Vagina (tissue), 2 donors: ENCODE measurements at regions not wholly inside any gene's neighbourhood (a gene's known extent, or its start where the extent isn't known, plus 50 kb on each side); places are given as distances from the start of the nearest gene placed in this dataset.

Experiments used
- CTCF ChIP-seq, 3 experiments: fragments of 450-650 bp in 2 of 3; fragments of 200-600 bp in 1 of 3; sonication (generic) in 1 of 3; IDR thresholded peaks; one replicate each; pipeline ENCODE4 v1.5.1; 2017 to 2019; ENCODE audit warnings: antibody characterized with exemption in 3 of 3, mild to moderate bottlenecking in 2 of 3, moderate library complexity in 2 of 3
- POLR2AphosphoS5 ChIP-seq, 2 donors: sonication (generic); formaldehyde crosslinking; IDR thresholded peaks; one replicate each; pipeline ENCODE4 v1.9.0; 2017; ENCODE audit warnings: antibody characterized with exemption in 2 of 2, mild to moderate bottlenecking in 2 of 2, low read depth in 1 of 2; ENCODE audit not compliant: insufficient read depth in 1 of 2

- TF ChIP-seq CTCF (IDR thresholded peaks at IDR 0.05) (no peak), POLR2AphosphoS5 (IDR thresholded peaks at IDR 0.05; ENCODE audit: insufficient read depth in 1 of 2, low read depth in 1 of 2) (no peak)
Measured at GRCh38 chr18:31252522-31252921, 65.4 kb upstream of the DSG1 start.
